WI38 (cell line): ENCODE measurements at regions not wholly inside any gene's neighbourhood (a gene's known extent, or its start where the extent isn't known, plus 50 kb on each side); places are given as distances from the start of the nearest gene placed in this dataset.

Experiments used
- H3K4me3 ChIP-seq: 2 replicates; pipeline ENCODE4 v1.5.1; 2011; ENCODE audit warnings: low read depth, mild to moderate bottlenecking, control low read depth, low read length
- CTCF ChIP-seq: IDR thresholded peaks from 2 replicates; pipeline ENCODE4 v1.5.1; 2012; ENCODE audit warnings: low read depth, mild to moderate bottlenecking, control low read depth, low read length

- TF ChIP-seq CTCF = no peak
- H3K4me3 ChIP-seq = no peak overlapping the region
Measured at GRCh38 chr1:218916720-218917119, 257.0 kb upstream of the LYPLAL1 start.

- H3K4me3 ChIP-seq = no peak overlapping the region
Measured at GRCh38 chr1:218917656-218918055, 256.0 kb upstream of the LYPLAL1 start.

GRCh38 chr1:218925777-218926176, 247.9 kb upstream of the LYPLAL1 start:
- no peak overlapping the region for H3K4me3 ChIP-seq
- TF ChIP-seq CTCF = no peak

More at GRCh38 chr1:218917656-218918055, 256.0 kb upstream of the LYPLAL1 start:
- no peak for TF ChIP-seq CTCF

GRCh38 chr1:218926631-218927030, 247.0 kb upstream of the LYPLAL1 start:
- no peak for TF ChIP-seq CTCF
- H3K4me3 ChIP-seq = no peak overlapping the region

- TF ChIP-seq CTCF = no peak
- H3K4me3 ChIP-seq = no peak overlapping the region
Measured at GRCh38 chr1:218930000-218930399, 243.7 kb upstream of the LYPLAL1 start.

GRCh38 chr1:218930472-218931241, 243.0 kb upstream of the LYPLAL1 start:
- no peak for TF ChIP-seq CTCF
- no peak overlapping the region for H3K4me3 ChIP-seq

GRCh38 chr1:218931324-218931723, 242.4 kb upstream of the LYPLAL1 start:
- H3K4me3 ChIP-seq = no peak overlapping the region
- TF ChIP-seq CTCF = no peak
